ENCODE measurements at regions not wholly inside any gene's neighbourhood (a gene's known extent, or its start where the extent isn't known, plus 50 kb on each side); places are given as distances from the start of the nearest gene placed in this dataset.

GRCh38 chr15:66877477-66878271 is 175.6 kb downstream of the SMAD6 start:
- Mint-ChIP-seq H3K4me1 (ENCODE audit: low read depth) (no peaks in the 10 kb centered on the region), H3K27me3 (no peaks in the 10 kb centered on the region), H3K27ac (no peak overlapping the region), H3K4me3 (no peak overlapping the region), H3K9me3 (no peaks in the 10 kb centered on the region), H3K36me3 (ENCODE audit: low read depth) (no peaks in the 10 kb centered on the region)
- POLR2A ChIA-PET: no interaction called here
- Histone ChIP-seq H3K36me3 (ENCODE audit: insufficient read depth, low read length) (no peaks in the 10 kb centered on the region), H3K4me3 (ENCODE audit: low read length) (no peak overlapping the region), H3K27me3 (ENCODE audit: control insufficient read depth in 1 of 2, insufficient read depth in 2 of 2, low read length in 2 of 2) (peaks cover 0 to 3% of the 10 kb centered on the region in 2 experiments), H3K27ac (ENCODE audit: low read depth in 1 of 2, low read length in 2 of 2) (no peak overlapping the region), H3K4me1 (ENCODE audit: insufficient read depth, low read length) (no peaks in the 10 kb centered on the region), H3K9me3 (ENCODE audit: control insufficient read depth in 1 of 2, insufficient read depth in 1 of 2, low read length in 2 of 2) (no peaks in the 10 kb centered on the region)
- TF ChIP-seq CTCF (IDR thresholded peaks at IDR 0.05): no peak
- no peak for ATAC-seq (ENCODE audit: poor library complexity)
- intact Hi-C loops (cut with DNase I, micrococcal nuclease): no loop called here
- no peak for DNase-seq
- CTCF ChIA-PET: interaction anchor here (1.2 kb wide), 1 partner anchor 26 kb away, joined by 3 read pairs; no protein-coding TSS in a partner anchor

DNA sequence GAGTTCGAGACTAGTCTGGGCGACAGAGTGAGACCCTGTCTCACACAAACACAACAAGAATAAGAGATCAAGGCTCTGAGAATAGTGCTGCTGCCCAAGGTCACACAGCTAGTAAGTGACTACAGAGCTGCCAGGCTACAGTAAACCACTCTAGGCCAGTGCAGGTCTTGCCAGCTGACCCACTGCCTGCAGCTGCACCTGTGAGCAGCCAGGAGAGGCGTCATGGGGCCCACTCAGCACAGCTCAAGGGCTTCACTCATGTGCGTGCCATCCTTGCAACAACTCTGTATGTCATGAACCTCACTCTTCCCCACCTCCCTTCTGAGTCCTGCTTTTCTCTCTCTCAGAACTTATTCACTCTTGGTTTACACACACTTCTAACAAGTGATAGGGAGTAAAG is 176.7 kb downstream of the SMAD6 start:
- CTCF ChIA-PET: interaction anchor here (1.2 kb wide), 1 partner anchor 27 kb away, joined by 3 read pairs; no protein-coding TSS in a partner anchor
- H3K4me3 Mint-ChIP-seq: no peak overlapping the region
- no peaks in the 10 kb centered on the region for H3K4me1 Mint-ChIP-seq (ENCODE audit: low read depth)
- POLR2A ChIA-PET: no interaction called here
- ATAC-seq (ENCODE audit: poor library complexity) (no peak), DNase-seq (no peak)
- Histone ChIP-seq H3K27ac (ENCODE audit: low read depth in 1 of 2, low read length in 2 of 2) (no peak overlapping the region), H3K9me3 (ENCODE audit: control insufficient read depth in 1 of 2, insufficient read depth in 1 of 2, low read length in 2 of 2) (no peaks in the 10 kb centered on the region), H3K36me3 (ENCODE audit: insufficient read depth, low read length) (no peaks in the 10 kb centered on the region), H3K4me3 (ENCODE audit: low read length) (no peak overlapping the region), H3K27me3 (ENCODE audit: control insufficient read depth in 1 of 2, insufficient read depth in 2 of 2, low read length in 2 of 2) (peaks cover 0 to 3% of the 10 kb centered on the region in 2 experiments), H3K4me1 (ENCODE audit: insufficient read depth, low read length) (no peaks in the 10 kb centered on the region)
- H3K27me3 Mint-ChIP-seq: no peaks in the 10 kb centered on the region
- intact Hi-C loops (cut with DNase I, micrococcal nuclease): no loop called here
- H3K27ac Mint-ChIP-seq: no peak overlapping the region
- H3K36me3 Mint-ChIP-seq (ENCODE audit: low read depth): no peaks in the 10 kb centered on the region
- TF ChIP-seq CTCF (IDR thresholded peaks at IDR 0.05): no peak
- no peaks in the 10 kb centered on the region for H3K9me3 Mint-ChIP-seq

- H3K4me1 Mint-ChIP-seq (ENCODE audit: low read depth): no peaks in the 10 kb centered on the region
- no peak overlapping the region for H3K27ac Mint-ChIP-seq
- ATAC-seq (ENCODE audit: poor library complexity): no peak
Observed at GRCh38 chr15:66879531-66880368, 177.7 kb downstream of the SMAD6 start.

More at GRCh38 chr15:66879531-66880368, 177.7 kb downstream of the SMAD6 start:
- intact Hi-C loops (cut with DNase I, micrococcal nuclease): no loop called here
- Mint-ChIP-seq H3K4me3 (no peak overlapping the region), H3K27me3 (no peaks in the 10 kb centered on the region), H3K36me3 (ENCODE audit: low read depth) (no peaks in the 10 kb centered on the region), H3K9me3 (no peaks in the 10 kb centered on the region)
- peaks cover 0 to 3% of the 10 kb centered on the region in 2 experiments for H3K27me3 ChIP-seq (ENCODE audit: control insufficient read depth in 1 of 2, insufficient read depth in 2 of 2, low read length in 2 of 2)
- no peak overlapping the region for H3K4me3 ChIP-seq (ENCODE audit: low read length)
- no peaks in the 10 kb centered on the region for H3K36me3 ChIP-seq (ENCODE audit: insufficient read depth, low read length)
- ChIA-PET POLR2A (no interaction called here), CTCF (no interaction called here)
- H3K27ac ChIP-seq (ENCODE audit: low read depth in 1 of 2, low read length in 2 of 2): no peak overlapping the region
- no peaks in the 10 kb centered on the region for H3K9me3 ChIP-seq (ENCODE audit: control insufficient read depth in 1 of 2, insufficient read depth in 1 of 2, low read length in 2 of 2)
- no peaks in the 10 kb centered on the region for H3K4me1 ChIP-seq (ENCODE audit: insufficient read depth, low read length)
- no peak for TF ChIP-seq CTCF (IDR thresholded peaks at IDR 0.05)
- no peak for DNase-seq
